Pancreas (tissue), 10 donors: ENCODE measurements at regions not wholly inside any gene's neighbourhood (a gene's known extent, or its start where the extent isn't known, plus 50 kb on each side); places are given as distances from the start of the nearest gene placed in this dataset.
A peak's percentile ranks its signal among the peaks of the same experiment; 100 is the strongest.

Source experiments
- ATAC-seq, 4 donors: fragments of 200-7000 bp; cut with Tn5 transposase; one replicate each; pipeline versions ENCODE4 v1.8.0 to v1.9.1; 2020; ENCODE audit warnings: mild to moderate bottlenecking in 4 of 4, moderate library complexity in 4 of 4
- DNase-seq, 6 donors: peaks; one replicate each; pipeline ENCODE4 v3.0.0-alpha.2; 2020
- FAIRE-seq: peaks from 2 replicates; lab custom pipeline; 2012; peaks lifted over from hg19 to GRCh38; lab: Jason Lieb, UNC
- H3K27ac ChIP-seq, 4 donors: fragments of 200-600 bp; sonication (generic); 1 replicate in 3 of 4; 2 replicates in 1 of 4; pipeline versions ENCODE4 v1.5.0 to v1.8.0; 2020
- H3K27me3 ChIP-seq, 4 donors: fragments of 200-600 bp; one replicate each; pipeline ENCODE4 v1.8.0; 2021
- H3K36me3 ChIP-seq, 3 donors: fragments of 200-600 bp; sonication (generic) in 1 of 3; one replicate each; pipeline versions ENCODE4 v1.5.0 to v1.8.0; 2020 to 2021
- H3K4me1 ChIP-seq, 3 donors: fragments of 200-600 bp; one replicate each; pipeline ENCODE4 v1.8.0; 2021
- H3K4me3 ChIP-seq, 4 donors: fragments of 200-600 bp; sonication (generic) in 2 of 4; one replicate each; pipeline versions ENCODE4 v1.5.0 to v1.8.0; 2020 to 2021
- H3K9me3 ChIP-seq, 4 donors: fragments of 200-600 bp; one replicate each; pipeline ENCODE4 v1.8.0; 2021
- CTCF ChIP-seq, 4 donors: fragments of 200-600 bp; sonication (generic) in 3 of 4; IDR thresholded peaks; one replicate each; pipeline versions ENCODE4 v1.5.0 to v1.8.0; 2021; ENCODE audit warnings: antibody characterized with exemption in 4 of 4
- WGBS, 2 donors: extraction: QIAGEN DNeasy Blood & Tissue Kit; methylation state at CpG; one replicate each; pipeline ENCODE4 v1.1.7; 2013; 5-methylcytosine and 5-hydroxymethylcytosine counted together
- intact Hi-C, 3 donors: fragments of 100-400 bp; cut with DNase I; formaldehyde crosslinking; loops; one replicate each; pipeline versions ENCODE4 v1.11.1 to v1.14.2; 2022
- donor health status: healthy with polysubstance abuse.
- donor health status: DM: no; HTN: no; CAD: no; lungs with moderate emphysema.
- donor health status: DM: no; HTN: no; CAD: no.
- donor health status: control.
- donor health status: control.
- donor health status: Bipolar disorder and iron deficiency.
- donor health status: DM: yes; HTN: yes; CAD: no.
- donor health status: DM: no; HTN: no; CAD: no.
- donor health status: DM: no; HTN: no; CAD: no.
- donor health status: DM: yes; HTN: yes; CAD: no.

GRCh38 chr5:8686707-8687106 is 817.8 kb downstream of the MTRR start:
- Histone ChIP-seq H3K4me1 (peaks cover 7 to 12% (median 10%) of the 10 kb centered on the region in 3 donors), H3K9me3 (no peaks in the 10 kb centered on the region), H3K36me3 (no peaks in the 10 kb centered on the region), H3K27me3 (no peaks in the 10 kb centered on the region), H3K4me3 (no peak overlapping the region), H3K27ac (no peak overlapping the region)
- ATAC-seq (no peak), DNase-seq (no peak), FAIRE-seq (no peak)
- intact Hi-C loops = no loop called here
- no peak for TF ChIP-seq CTCF (IDR thresholded peaks at IDR 0.05)
- 79 to 94% methylated on average over 2 of the region's 2 CpGs for WGBS, 2 donors

- Histone ChIP-seq H3K9me3 (no peaks in the 10 kb centered on the region), H3K36me3 (no peaks in the 10 kb centered on the region), H3K27me3 (no peaks in the 10 kb centered on the region), H3K4me3 (no peak overlapping the region), H3K4me1 (peaks cover 7 to 15% (median 10%) of the 10 kb centered on the region in 3 donors), H3K27ac (no peak overlapping the region)
- ATAC-seq = no peak
- no peak for TF ChIP-seq CTCF (IDR thresholded peaks at IDR 0.05)
- no peak for DNase-seq
- FAIRE-seq = no peak
- intact Hi-C loops = no loop called here
- WGBS, 2 donors = 72 to 84% methylated on average over 3 of the region's 3 CpGs
These were observed 820.8 kb downstream of the MTRR start for GRCh38 chr5:8689773-8690172.

GRCh38 chr5:8691221-8691620 is 822.3 kb downstream of the MTRR start:
- peak; percentile 53 to 97 (median 77) for ATAC-seq
- whole genome bisulfite sequencing, 2 donors = 12 to 13% methylated on average over 2 of the region's 2 CpGs
- no peaks in the 10 kb centered on the region for H3K36me3 ChIP-seq
- no peak overlapping the region for H3K4me3 ChIP-seq
- no peaks in the 10 kb centered on the region for H3K27me3 ChIP-seq
- H3K27ac ChIP-seq = peak overlapping the region in 1 of 4 donors; percentile 56
- peaks cover 7 to 15% (median 10%) of the 10 kb centered on the region in 3 donors for H3K4me1 ChIP-seq
- no peaks in the 10 kb centered on the region for H3K9me3 ChIP-seq
- FAIRE-seq = no peak
- intact Hi-C loops = no loop called here
- no peak for DNase-seq
- TF ChIP-seq CTCF (IDR thresholded peaks at IDR 0.05) = no peak

GRCh38 chr5:8693341-8693844 is 824.4 kb downstream of the MTRR start:
- Histone ChIP-seq H3K36me3 (no peaks in the 10 kb centered on the region), H3K27ac (no peak overlapping the region), H3K9me3 (no peaks in the 10 kb centered on the region), H3K27me3 (no peaks in the 10 kb centered on the region), H3K4me3 (no peak overlapping the region), H3K4me1 (peaks cover 7 to 15% (median 10%) of the 10 kb centered on the region in 3 donors)
- ATAC-seq (no peak), FAIRE-seq (no peak), DNase-seq (no peak)
- WGBS, 2 donors = 90 to 93% methylated on average over 1 of the region's 1 CpG
- TF ChIP-seq CTCF (IDR thresholded peaks at IDR 0.05) = no peak
- intact Hi-C loops = no loop called here

GRCh38 chr5:8694545-8694944 is 825.6 kb downstream of the MTRR start:
- intact Hi-C loops = no loop called here
- DNase-seq (no peak), ATAC-seq (no peak), FAIRE-seq (no peak)
- Histone ChIP-seq H3K36me3 (no peaks in the 10 kb centered on the region), H3K27me3 (no peaks in the 10 kb centered on the region), H3K4me3 (no peak overlapping the region), H3K9me3 (no peaks in the 10 kb centered on the region), H3K27ac (no peak overlapping the region), H3K4me1 (peaks cover 7 to 15% (median 10%) of the 10 kb centered on the region in 3 donors)
- no peak for TF ChIP-seq CTCF (IDR thresholded peaks at IDR 0.05)
- 77 to 81% methylated on average over 3 of the region's 3 CpGs for WGBS, 2 donors
